HG02943 (cell line): ENCODE measurements at regions not wholly inside any gene's neighbourhood (a gene's known extent, or its start where the extent isn't known, plus 50 kb on each side); places are given as distances from the start of the nearest gene placed in this dataset.

Experiments used
- ATAC-seq: cut with Tn5 transposase; IDR thresholded peaks from one replicate; pipeline ENCODE4 v1.9.1; 2021; ENCODE audit warnings: mild to moderate bottlenecking, low read depth, moderate library complexity; ENCODE audit not compliant: unreplicated experiment

DNA sequence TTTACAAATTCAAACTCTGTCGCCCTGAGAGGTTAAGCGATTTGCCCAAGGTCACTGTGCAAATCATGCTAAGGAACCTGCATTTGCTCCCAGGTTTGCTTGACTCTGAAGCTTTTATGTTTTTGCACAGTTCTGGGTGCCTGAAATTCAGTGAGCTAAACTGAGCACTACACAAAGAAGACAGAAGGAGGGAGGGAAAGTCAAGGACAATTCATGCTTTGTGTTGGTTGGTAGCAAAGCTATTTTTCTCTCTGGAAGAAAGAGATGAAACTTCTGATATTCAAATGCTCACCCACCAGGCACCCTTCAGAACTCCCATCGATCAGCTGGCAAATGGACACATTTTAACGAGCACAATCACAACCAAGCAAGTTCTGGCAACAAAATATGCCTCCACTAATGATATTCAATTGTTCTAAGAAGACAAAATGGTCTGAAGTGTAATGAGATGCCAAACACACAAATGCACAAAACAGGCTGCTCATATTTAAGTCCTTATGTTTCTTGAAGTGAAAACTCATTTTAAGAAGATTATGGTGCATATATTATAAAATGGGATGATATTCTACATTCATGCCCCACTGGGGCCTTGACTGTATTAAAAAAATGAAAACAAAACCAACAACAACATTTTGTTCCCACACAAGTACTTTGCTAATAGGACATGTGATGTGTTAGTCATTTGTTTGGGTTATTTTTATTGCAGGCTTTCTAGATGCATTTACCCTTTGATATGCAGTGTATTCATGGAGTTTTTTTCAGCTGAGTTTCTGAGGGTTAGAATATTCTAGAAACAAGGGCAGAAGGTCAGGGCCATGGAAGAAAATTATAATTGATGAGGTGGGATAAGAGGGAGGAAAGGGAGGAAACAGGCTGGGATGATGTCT, 445.6 kb upstream of the CELF4 start:
- no peak for ATAC-seq

GRCh38 chr18:38010037-38010436, 444.4 kb upstream of the CELF4 start:
- no peak for ATAC-seq

GRCh38 chr18:38009320-38009719, 443.7 kb upstream of the CELF4 start:
- ATAC-seq, result no peak

DNA sequence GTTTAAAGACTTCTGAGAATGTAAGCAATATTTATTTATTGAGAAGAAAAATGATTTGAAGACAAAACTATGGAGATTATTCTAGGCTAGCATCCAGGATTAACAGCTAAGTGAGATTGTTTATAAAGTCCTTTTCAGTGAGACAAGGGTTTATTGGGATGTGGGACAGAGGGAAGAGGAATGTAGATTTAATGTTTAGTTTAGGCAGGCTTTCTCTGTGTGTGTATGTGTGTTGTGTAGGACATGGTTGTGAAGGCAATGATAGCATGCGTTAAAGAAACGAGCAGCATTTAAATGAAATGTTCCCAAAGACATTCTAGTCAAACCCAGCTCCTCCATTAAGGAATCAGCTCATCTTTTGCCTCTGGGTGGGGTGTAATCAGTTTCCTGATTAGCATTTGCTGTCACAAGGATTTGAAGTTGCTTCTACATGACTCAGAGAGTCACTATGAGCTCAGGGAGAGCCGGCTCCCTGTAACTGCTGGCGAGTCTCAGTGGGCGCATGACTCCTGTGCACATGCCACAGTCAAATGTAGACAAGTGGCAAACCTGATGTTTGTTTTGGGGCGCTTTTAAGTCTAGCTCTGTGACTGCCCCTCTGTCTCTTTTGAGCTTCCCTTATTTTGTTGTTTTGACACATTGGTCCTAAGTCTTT, 442.2 kb upstream of the CELF4 start:
- no peak for ATAC-seq

- ATAC-seq, result no peak
Measured at GRCh38 chr18:38007026-38007425, 441.4 kb upstream of the CELF4 start.

DNA sequence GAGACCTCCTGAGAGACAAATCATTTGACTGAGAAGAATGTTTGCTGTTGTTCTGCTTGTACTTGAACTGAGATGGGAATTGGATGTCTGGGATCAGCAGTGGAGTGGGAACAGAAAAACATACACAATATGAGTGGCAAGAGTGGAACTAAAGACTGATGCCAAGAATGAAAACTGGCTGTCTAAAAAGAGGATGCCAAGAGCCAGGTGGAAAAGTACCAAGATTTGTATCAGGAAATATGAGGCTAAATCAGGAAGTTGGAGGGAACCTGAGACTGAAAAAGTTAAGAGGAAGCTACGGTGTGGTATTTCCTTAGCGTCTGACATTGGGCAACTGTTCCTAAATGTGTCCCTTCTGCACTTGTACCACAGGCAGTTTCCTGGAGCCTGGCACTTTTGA, 440.9 kb upstream of the CELF4 start:
- ATAC-seq, result no peak

- ATAC-seq, result no peak
Measured at GRCh38 chr18:37997695-37998094, 432.1 kb upstream of the CELF4 start.

- no peak for ATAC-seq
Measured at GRCh38 chr18:37987901-37988300, 422.3 kb upstream of the CELF4 start.

GRCh38 chr18:37986665-37987064, 421.1 kb upstream of the CELF4 start:
- no peak for ATAC-seq

DNA sequence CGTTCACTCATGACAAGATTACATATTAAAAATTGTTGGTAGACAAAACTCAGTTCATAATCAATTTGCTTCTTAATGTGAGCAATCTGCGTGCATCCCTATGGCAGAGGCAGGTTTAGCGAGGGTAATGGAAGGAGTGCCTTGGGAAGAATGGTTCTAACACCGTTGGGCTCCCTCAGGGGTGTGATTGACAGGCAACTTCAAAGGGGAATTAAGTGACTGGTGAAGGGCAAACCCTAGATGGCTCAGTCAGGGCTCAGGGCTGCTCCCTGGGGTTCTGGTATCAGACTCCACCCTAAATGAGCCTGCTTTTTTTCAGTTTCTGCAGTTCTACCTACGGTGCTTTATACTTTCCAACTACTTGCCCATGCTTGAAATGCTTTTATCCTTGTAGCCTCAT, 419.5 kb upstream of the CELF4 start:
- ATAC-seq, result no peak

DNA sequence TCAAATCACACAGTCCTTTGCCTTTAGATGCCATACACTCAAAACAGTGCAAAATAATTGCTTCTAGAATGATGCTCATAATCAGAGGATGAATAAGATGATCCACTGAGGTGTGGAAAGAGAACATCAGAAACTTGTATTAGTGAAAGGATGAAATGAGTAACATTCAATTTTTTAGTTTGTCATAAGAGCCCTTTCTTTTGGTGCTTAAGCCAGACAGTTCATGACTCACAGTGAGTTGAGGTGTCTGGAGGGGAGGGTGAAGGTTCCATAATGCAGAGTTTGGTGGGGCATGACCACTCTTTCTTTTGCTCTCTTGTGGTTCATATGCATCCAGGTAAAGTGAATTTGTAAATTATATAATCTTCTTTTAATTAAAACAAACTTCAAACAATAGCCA, 415.0 kb upstream of the CELF4 start:
- ATAC-seq, result no peak

GRCh38 chr18:37975446-37975845, 409.8 kb upstream of the CELF4 start:
- no peak for ATAC-seq

DNA sequence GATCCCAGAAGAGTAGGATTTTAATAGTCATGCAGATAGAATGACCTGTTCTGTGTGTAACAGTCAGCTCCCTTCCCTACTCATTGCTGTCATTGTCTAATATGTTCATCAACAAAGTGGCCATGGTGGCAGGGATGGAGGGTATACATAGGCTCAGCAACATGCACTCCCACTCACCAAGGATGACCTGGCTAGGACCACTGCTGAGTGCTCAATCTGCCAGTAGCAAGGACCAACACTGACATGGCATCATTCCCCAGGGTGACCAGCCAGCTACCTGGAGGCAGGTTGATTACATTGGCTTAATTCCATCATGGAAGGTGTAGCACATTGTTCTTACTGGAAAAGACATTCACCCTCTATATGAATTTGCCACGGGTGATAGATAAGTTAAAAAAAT, 401.7 kb upstream of the CELF4 start:
- no peak for ATAC-seq

- ATAC-seq, result no peak
Measured at GRCh38 chr18:37965572-37965970, 400.0 kb upstream of the CELF4 start.

GRCh38 chr18:37964885-37965571, 399.4 kb upstream of the CELF4 start:
- ATAC-seq, result no peak

- no peak for ATAC-seq
Measured at GRCh38 chr18:37963837-37964236, 398.2 kb upstream of the CELF4 start.

DNA sequence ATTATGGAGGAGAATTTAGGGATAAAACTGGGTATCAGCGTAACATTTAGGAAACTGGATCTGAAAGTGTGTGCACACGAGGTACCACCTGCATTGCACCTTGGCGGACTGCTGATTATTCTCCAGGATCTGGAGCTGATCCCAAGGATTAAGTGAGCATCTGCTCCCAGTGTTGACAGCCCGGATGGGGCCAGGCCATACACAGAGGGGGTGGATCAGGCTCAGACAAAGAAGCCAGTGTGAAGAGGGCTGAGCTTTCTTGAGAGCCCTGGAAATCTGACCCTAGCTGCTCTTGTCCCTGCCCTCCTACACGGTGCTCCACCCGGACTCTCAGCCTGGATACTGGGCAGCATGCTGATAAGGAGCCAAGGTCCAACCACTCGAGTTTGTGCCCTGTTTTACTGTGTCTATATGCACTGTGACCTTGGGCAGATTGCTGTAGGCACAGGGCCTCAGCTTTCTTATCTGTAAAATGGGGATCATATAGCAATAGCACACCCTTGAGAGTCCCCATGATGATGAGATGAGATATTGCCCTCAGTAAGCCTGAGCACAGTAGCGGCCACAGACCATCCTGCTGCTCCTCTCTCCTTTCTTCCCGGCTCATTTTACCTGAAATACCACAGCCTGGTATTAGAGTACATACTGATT, 396.8 kb upstream of the CELF4 start:
- no peak for ATAC-seq

GRCh38 chr18:37958499-37958898, 392.9 kb upstream of the CELF4 start:
- ATAC-seq, result no peak

GRCh38 chr18:37956902-37957301, 391.3 kb upstream of the CELF4 start:
- no peak for ATAC-seq

DNA sequence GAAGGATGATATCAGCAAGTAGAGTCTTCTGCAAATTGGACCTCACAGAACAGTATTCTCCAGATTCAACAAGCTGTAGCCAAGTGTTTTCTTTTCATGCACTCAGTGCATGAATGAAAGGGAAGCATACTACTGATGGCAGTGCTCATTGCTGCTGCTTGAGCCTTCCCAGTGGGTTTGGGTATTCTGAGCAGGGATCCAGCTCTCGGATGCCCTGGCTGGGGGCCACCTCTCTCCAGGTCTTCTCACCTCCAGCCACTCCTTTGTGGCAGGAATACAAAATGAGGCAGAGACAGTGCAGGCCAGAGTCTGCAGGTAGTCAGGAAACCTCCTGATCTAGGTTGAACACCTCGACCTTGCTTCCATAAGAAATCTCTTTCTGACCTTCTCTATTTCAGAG, 390.4 kb upstream of the CELF4 start:
- ATAC-seq, result no peak

DNA sequence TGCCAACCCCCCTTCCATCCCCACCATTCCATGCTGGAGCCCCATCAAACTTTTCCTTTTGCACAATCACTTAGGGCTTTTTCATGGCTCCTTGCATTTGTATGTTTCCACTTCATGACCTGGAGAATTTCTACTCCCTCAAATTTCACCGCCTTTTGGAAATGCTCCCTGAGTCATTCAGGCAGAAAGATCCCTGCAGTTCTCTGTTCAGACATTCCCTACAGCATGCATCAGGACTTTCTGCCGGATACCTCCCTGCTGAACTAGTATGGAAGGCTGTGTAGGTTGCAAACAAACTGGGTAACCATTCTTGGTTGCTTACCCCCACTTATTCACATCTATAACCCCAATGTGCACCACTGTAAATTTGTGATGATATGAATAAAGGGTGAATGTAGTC, 389.6 kb upstream of the CELF4 start:
- ATAC-seq, result no peak
